ENCODE measurements at regions not wholly inside any gene's neighbourhood (a gene's known extent, or its start where the extent isn't known, plus 50 kb on each side); places are given as distances from the start of the nearest gene placed in this dataset.

- TF ChIP-seq, protein P1, sequence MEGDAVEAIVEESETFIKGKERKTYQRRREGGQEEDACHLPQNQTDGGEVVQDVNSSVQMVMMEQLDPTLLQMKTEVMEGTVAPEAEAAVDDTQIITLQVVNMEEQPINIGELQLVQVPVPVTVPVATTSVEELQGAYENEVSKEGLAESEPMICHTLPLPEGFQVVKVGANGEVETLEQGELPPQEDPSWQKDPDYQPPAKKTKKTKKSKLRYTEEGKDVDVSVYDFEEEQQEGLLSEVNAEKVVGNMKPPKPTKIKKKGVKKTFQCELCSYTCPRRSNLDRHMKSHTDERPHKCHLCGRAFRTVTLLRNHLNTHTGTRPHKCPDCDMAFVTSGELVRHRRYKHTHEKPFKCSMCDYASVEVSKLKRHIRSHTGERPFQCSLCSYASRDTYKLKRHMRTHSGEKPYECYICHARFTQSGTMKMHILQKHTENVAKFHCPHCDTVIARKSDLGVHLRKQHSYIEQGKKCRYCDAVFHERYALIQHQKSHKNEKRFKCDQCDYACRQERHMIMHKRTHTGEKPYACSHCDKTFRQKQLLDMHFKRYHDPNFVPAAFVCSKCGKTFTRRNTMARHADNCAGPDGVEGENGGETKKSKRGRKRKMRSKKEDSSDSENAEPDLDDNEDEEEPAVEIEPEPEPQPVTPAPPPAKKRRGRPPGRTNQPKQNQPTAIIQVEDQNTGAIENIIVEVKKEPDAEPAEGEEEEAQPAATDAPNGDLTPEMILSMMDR (IDR thresholded peaks at IDR 0.05) = no peak
- no peak for TF ChIP-seq POLR2A (IDR thresholded peaks at IDR 0.05)
Observed at GRCh38 chr4:181859439-181859838, 383.8 kb upstream of the TENM3 start.
